MM.1S (cell line): ENCODE measurements at regions not wholly inside any gene's neighbourhood (a gene's known extent, or its start where the extent isn't known, plus 50 kb on each side); places are given as distances from the start of the nearest gene placed in this dataset.

Experiments used
- EZH2 ChIP-seq: fragments of 300-600 bp; sonication (generic); optimal IDR thresholded peaks from 2 replicates; pipeline ENCODE3; 2017; ENCODE audit warnings: low read depth, mild to moderate bottlenecking, antibody characterized with exemption, low read length, mixed read lengths
- EZH2phosphoT487 ChIP-seq: fragments of 300-600 bp; sonication (generic); IDR thresholded peaks from 2 replicates; pipeline ENCODE4 v1.6.1; 2018; ENCODE audit warnings: antibody characterized with exemption, low read length
- TF ChIP-seq, protein P1 (sequence below): fragments of 300-600 bp; sonication (generic); IDR thresholded peaks from 2 replicates; pipeline ENCODE4 v1.5.1; 2016; ENCODE audit warnings: antibody characterized with exemption, low read length, mixed read lengths

- TF ChIP-seq, protein P1, sequence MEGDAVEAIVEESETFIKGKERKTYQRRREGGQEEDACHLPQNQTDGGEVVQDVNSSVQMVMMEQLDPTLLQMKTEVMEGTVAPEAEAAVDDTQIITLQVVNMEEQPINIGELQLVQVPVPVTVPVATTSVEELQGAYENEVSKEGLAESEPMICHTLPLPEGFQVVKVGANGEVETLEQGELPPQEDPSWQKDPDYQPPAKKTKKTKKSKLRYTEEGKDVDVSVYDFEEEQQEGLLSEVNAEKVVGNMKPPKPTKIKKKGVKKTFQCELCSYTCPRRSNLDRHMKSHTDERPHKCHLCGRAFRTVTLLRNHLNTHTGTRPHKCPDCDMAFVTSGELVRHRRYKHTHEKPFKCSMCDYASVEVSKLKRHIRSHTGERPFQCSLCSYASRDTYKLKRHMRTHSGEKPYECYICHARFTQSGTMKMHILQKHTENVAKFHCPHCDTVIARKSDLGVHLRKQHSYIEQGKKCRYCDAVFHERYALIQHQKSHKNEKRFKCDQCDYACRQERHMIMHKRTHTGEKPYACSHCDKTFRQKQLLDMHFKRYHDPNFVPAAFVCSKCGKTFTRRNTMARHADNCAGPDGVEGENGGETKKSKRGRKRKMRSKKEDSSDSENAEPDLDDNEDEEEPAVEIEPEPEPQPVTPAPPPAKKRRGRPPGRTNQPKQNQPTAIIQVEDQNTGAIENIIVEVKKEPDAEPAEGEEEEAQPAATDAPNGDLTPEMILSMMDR: no peak
- TF ChIP-seq EZH2phosphoT487: no peak
- TF ChIP-seq EZH2: no peak
These were observed 263.9 kb upstream of the NBEA start for GRCh38 chr13:34678154-34678553.
